RWPE2 (cell line): ENCODE measurements at regions not wholly inside any gene's neighbourhood (a gene's known extent, or its start where the extent isn't known, plus 50 kb on each side); places are given as distances from the start of the nearest gene placed in this dataset.

Experiments used
- ATAC-seq: fragments of 200-7000 bp; cut with Tn5 transposase; 3 replicates; pipeline ENCODE4 v1.9.1; 2021; ENCODE audit warnings: low read depth
- DNase-seq: peaks from one replicate; pipeline ENCODE4 v3.0.0-alpha.2; 2020; ENCODE audit warnings: low spot score
- H3K27ac ChIP-seq: fragments of 450-650 bp; 2 replicates; pipeline ENCODE4 v1.5.1; 2017; ENCODE audit warnings: mild to moderate bottlenecking; ENCODE audit not compliant: poor library complexity, severe bottlenecking
- H3K27me3 ChIP-seq: fragments of 250-450 bp; sonication (Bioruptor Pico); 2 replicates; pipeline ENCODE4 v1.5.1; 2021; ENCODE audit warnings: mild to moderate bottlenecking, moderate library complexity; ENCODE audit not compliant: insufficient read depth, poor library complexity, severe bottlenecking
- H3K36me3 ChIP-seq: fragments of 250-450 bp; sonication (Bioruptor Pico); 2 replicates; pipeline ENCODE4 v1.5.1; 2020; ENCODE audit warnings: low read depth, mild to moderate bottlenecking, moderate library complexity
- H3K4me1 ChIP-seq: fragments of 250-450 bp; sonication (Bioruptor Pico); 2 replicates; pipeline ENCODE4 v1.5.1; 2021; ENCODE audit warnings: mild to moderate bottlenecking, moderate library complexity; ENCODE audit not compliant: insufficient read depth, poor library complexity, severe bottlenecking
- H3K4me3 ChIP-seq: fragments of 250-450 bp; sonication (Bioruptor Pico); 2 replicates; pipeline ENCODE4 v1.5.1; 2021; ENCODE audit warnings: mild to moderate bottlenecking, moderate library complexity; ENCODE audit not compliant: severe bottlenecking
- H3K9me3 ChIP-seq: fragments of 250-450 bp; sonication (Bioruptor Pico); 2 replicates; pipeline ENCODE4 v1.5.1; 2021; ENCODE audit warnings: mild to moderate bottlenecking, moderate library complexity; ENCODE audit not compliant: severe bottlenecking
- TF ChIP-seq, protein P1 (sequence below): fragments of 450-650 bp; IDR thresholded peaks from one replicate; pipeline ENCODE4 v1.5.1; 2017; ENCODE audit warnings: mild to moderate bottlenecking, moderate library complexity; ENCODE audit not compliant: poor library complexity, severe bottlenecking

GRCh38 chr1:217275655-217276398, 355.1 kb downstream of the GPATCH2 start:
- no peaks in the 10 kb centered on the region for H3K9me3 ChIP-seq
- H3K36me3 ChIP-seq, result no peaks in the 10 kb centered on the region
- ATAC-seq (peak; percentile 36; the same call in 2 of the 3 replicates), DNase-seq (no peak)
- no peaks in the 10 kb centered on the region for H3K27me3 ChIP-seq
- TF ChIP-seq, protein P1, sequence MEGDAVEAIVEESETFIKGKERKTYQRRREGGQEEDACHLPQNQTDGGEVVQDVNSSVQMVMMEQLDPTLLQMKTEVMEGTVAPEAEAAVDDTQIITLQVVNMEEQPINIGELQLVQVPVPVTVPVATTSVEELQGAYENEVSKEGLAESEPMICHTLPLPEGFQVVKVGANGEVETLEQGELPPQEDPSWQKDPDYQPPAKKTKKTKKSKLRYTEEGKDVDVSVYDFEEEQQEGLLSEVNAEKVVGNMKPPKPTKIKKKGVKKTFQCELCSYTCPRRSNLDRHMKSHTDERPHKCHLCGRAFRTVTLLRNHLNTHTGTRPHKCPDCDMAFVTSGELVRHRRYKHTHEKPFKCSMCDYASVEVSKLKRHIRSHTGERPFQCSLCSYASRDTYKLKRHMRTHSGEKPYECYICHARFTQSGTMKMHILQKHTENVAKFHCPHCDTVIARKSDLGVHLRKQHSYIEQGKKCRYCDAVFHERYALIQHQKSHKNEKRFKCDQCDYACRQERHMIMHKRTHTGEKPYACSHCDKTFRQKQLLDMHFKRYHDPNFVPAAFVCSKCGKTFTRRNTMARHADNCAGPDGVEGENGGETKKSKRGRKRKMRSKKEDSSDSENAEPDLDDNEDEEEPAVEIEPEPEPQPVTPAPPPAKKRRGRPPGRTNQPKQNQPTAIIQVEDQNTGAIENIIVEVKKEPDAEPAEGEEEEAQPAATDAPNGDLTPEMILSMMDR, result no peak
- H3K4me3 ChIP-seq, result no peak overlapping the region
- H3K4me1 ChIP-seq, result peaks cover 18% of the 10 kb centered on the region
- H3K27ac ChIP-seq, result peak overlapping the region; percentile 74

DNA sequence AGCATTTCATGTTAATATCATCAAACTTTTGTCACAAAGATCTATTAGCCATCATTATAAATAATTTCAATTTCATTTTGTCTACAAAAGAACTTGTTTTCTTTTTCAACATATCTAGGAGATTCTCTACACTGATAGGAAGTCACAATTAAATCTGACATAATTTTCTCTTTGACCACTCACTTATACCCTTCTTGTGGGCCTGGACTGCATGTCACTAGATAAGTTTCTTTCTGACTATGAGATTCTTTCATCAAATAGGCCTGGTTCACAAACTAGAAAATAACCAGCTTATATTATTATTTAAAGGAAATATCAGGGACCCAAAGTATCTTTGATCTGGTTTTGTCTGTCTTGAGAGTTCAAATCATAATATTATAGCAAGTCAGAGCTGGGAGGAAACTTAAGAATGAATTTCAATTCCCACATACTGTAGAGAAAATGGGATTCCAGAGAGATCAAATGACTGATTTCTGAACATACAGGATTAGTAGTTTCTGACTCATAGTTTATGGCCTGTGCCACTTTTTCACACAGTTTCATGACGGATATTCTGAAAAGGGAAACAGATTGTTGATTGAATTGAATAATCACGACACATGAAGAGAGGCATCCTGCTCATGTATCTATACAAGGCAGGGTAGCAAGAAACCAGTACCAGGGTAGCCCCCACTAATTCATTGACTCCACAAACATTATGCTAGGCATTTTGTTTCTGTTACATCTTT, 355.8 kb downstream of the GPATCH2 start:
- no peaks in the 10 kb centered on the region for H3K9me3 ChIP-seq
- DNase-seq, result no peak
- TF ChIP-seq, protein P1, result no peak
- H3K36me3 ChIP-seq, result no peaks in the 10 kb centered on the region
- H3K27ac ChIP-seq, result peak overlapping the region; percentile 74
- H3K27me3 ChIP-seq, result no peaks in the 10 kb centered on the region
- H3K4me1 ChIP-seq, result peaks cover 18% of the 10 kb centered on the region
- no peak overlapping the region for H3K4me3 ChIP-seq
- peak; percentile 77 for ATAC-seq

- Histone ChIP-seq H3K27ac (peak overlapping the region; percentile 74), H3K4me1 (peaks cover 18% of the 10 kb centered on the region), H3K36me3 (no peaks in the 10 kb centered on the region), H3K4me3 (no peak overlapping the region), H3K9me3 (no peaks in the 10 kb centered on the region), H3K27me3 (no peaks in the 10 kb centered on the region)
- no peak for DNase-seq
- ATAC-seq, result no peak
- TF ChIP-seq, protein P1, result no peak
Measured at GRCh38 chr1:217274416-217274815, 356.5 kb downstream of the GPATCH2 start.

GRCh38 chr1:217273866-217274265, 357.0 kb downstream of the GPATCH2 start:
- Histone ChIP-seq H3K4me3 (no peak overlapping the region), H3K27me3 (no peaks in the 10 kb centered on the region), H3K4me1 (peaks cover 18% of the 10 kb centered on the region), H3K9me3 (no peaks in the 10 kb centered on the region), H3K27ac (no peak overlapping the region), H3K36me3 (no peaks in the 10 kb centered on the region)
- DNase-seq, result no peak
- ATAC-seq, result no peak
- TF ChIP-seq, protein P1, result no peak
